Activated CD8-positive, alpha-beta memory T cell treated with anti-CD3 and anti-CD28 coated beads, Interleukin-2, amount 10 ng/mL, durations not matched to agents 7 days and 5 days (primary cell): ENCODE measurements at regions not wholly inside any gene's neighbourhood (a gene's known extent, or its start where the extent isn't known, plus 50 kb on each side); places are given as distances from the start of the nearest gene placed in this dataset.
A peak's percentile ranks its signal among the peaks of the same experiment; 100 is the strongest.

Source experiments
- ATAC-seq: fragments of 150-1000 bp; cut with Tn5 transposase; one replicate; pipeline ENCODE4 v1.10.0; 2021; ENCODE audit warnings: moderate library complexity
- CTCF ChIA-PET: fragments of 350-600 bp; sonication (Branson Sonifier 250); formaldehyde crosslinking; loops from one replicate; lab custom pipeline; 2021; ENCODE audit warnings: antibody characterized with exemption; lab: Charles Lee
- DNase-seq: peaks from one replicate; pipeline ENCODE4 v3.0.0-alpha.2; 2020
- H3K27ac Mint-ChIP-seq: one replicate; pipeline ENCODE4 v1.8.0; 2021; ENCODE audit warnings: mild to moderate bottlenecking, mixed read lengths
- H3K27me3 Mint-ChIP-seq: one replicate; pipeline ENCODE4 v1.8.0; 2021; ENCODE audit warnings: mixed read lengths
- H3K36me3 Mint-ChIP-seq: one replicate; pipeline ENCODE4 v1.8.0; 2021; ENCODE audit warnings: mild to moderate bottlenecking, mixed read lengths
- H3K4me1 Mint-ChIP-seq: one replicate; pipeline ENCODE4 v1.8.0; 2021; ENCODE audit warnings: mixed read lengths
- H3K4me3 Mint-ChIP-seq: one replicate; pipeline ENCODE4 v1.8.0; 2021; ENCODE audit warnings: mild to moderate bottlenecking, moderate library complexity, mixed read lengths
- H3K9me3 Mint-ChIP-seq: one replicate; pipeline ENCODE4 v1.8.0; 2022; ENCODE audit warnings: low read depth, mixed read lengths

- CTCF ChIA-PET, result no interaction called here
- DNase-seq, result no peak
- Mint-ChIP-seq H3K27me3 (peaks cover 34% of the 10 kb centered on the region), H3K36me3 (no peaks in the 10 kb centered on the region), H3K4me1 (no peaks in the 10 kb centered on the region), H3K27ac (no peak overlapping the region), H3K4me3 (no peak overlapping the region), H3K9me3 (no peaks in the 10 kb centered on the region)
- no peak for ATAC-seq
Observed at GRCh38 chr2:60633615-60634014, 80.2 kb upstream of the BCL11A start.

- H3K4me1 Mint-ChIP-seq, result no peaks in the 10 kb centered on the region
- no peak overlapping the region for H3K4me3 Mint-ChIP-seq
- peaks cover 26% of the 10 kb centered on the region for H3K27me3 Mint-ChIP-seq
- CTCF ChIA-PET, result no interaction called here
- no peak overlapping the region for H3K27ac Mint-ChIP-seq
- no peaks in the 10 kb centered on the region for H3K9me3 Mint-ChIP-seq
- DNase-seq, result no peak
- no peaks in the 10 kb centered on the region for H3K36me3 Mint-ChIP-seq
- ATAC-seq, result no peak
Observed at GRCh38 chr2:60634438-60634837, 81.0 kb upstream of the BCL11A start.

- ATAC-seq, result peak; percentile 36
- Mint-ChIP-seq H3K36me3 (no peaks in the 10 kb centered on the region), H3K27me3 (peaks cover 12% of the 10 kb centered on the region), H3K4me1 (no peaks in the 10 kb centered on the region), H3K4me3 (no peak overlapping the region), H3K27ac (no peak overlapping the region), H3K9me3 (no peaks in the 10 kb centered on the region)
- DNase-seq, result no peak
- CTCF ChIA-PET, result interaction anchor here (1.0 to 1.9 kb wide), 3 partner anchors 11 to 81 kb away, joined by 3 to 6 read pairs (median 6); no protein-coding TSS in a partner anchor
Observed at GRCh38 chr2:60641811-60642788, 88.6 kb upstream of the BCL11A start.

GRCh38 chr2:60643747-60644146, 90.3 kb upstream of the BCL11A start:
- CTCF ChIA-PET, result interaction anchor here (0.7 to 1.8 kb wide), 2 partner anchors 14 to 31 kb away, joined by 4 to 9 read pairs; no protein-coding TSS in a partner anchor
- H3K9me3 Mint-ChIP-seq, result no peaks in the 10 kb centered on the region
- DNase-seq (no peak), ATAC-seq (no peak)
- H3K27ac Mint-ChIP-seq, result no peak overlapping the region
- H3K36me3 Mint-ChIP-seq, result no peaks in the 10 kb centered on the region
- H3K27me3 Mint-ChIP-seq, result peaks cover 20% of the 10 kb centered on the region
- H3K4me3 Mint-ChIP-seq, result no peak overlapping the region
- H3K4me1 Mint-ChIP-seq, result no peaks in the 10 kb centered on the region

- DNase-seq (no peak), ATAC-seq (no peak)
- H3K27ac Mint-ChIP-seq, result no peak overlapping the region
- CTCF ChIA-PET, result no interaction called here
- no peaks in the 10 kb centered on the region for H3K9me3 Mint-ChIP-seq
- no peak overlapping the region for H3K4me3 Mint-ChIP-seq
- no peaks in the 10 kb centered on the region for H3K4me1 Mint-ChIP-seq
- H3K36me3 Mint-ChIP-seq, result no peaks in the 10 kb centered on the region
- H3K27me3 Mint-ChIP-seq, result peaks cover 20% of the 10 kb centered on the region
Observed at GRCh38 chr2:60644951-60645350, 91.5 kb upstream of the BCL11A start.

- Mint-ChIP-seq H3K27ac (no peak overlapping the region), H3K36me3 (no peaks in the 10 kb centered on the region), H3K9me3 (no peaks in the 10 kb centered on the region), H3K4me1 (no peaks in the 10 kb centered on the region), H3K27me3 (peaks cover 21% of the 10 kb centered on the region), H3K4me3 (no peak overlapping the region)
- CTCF ChIA-PET, result interaction anchor here (1.1 kb wide), 1 partner anchor 27 kb away, joined by 3 read pairs; no protein-coding TSS in a partner anchor
- ATAC-seq (no peak), DNase-seq (no peak)
Observed at GRCh38 chr2:60648191-60648590, 94.7 kb upstream of the BCL11A start.

GRCh38 chr2:60649721-60650120, 96.3 kb upstream of the BCL11A start:
- Mint-ChIP-seq H3K9me3 (no peaks in the 10 kb centered on the region), H3K36me3 (no peaks in the 10 kb centered on the region), H3K4me1 (no peaks in the 10 kb centered on the region), H3K27me3 (peaks cover 24% of the 10 kb centered on the region), H3K27ac (no peak overlapping the region), H3K4me3 (no peak overlapping the region)
- no peak for DNase-seq
- CTCF ChIA-PET, result interaction anchor here (1.2 kb wide), 1 partner anchor 68 kb away, joined by 3 read pairs; no protein-coding TSS in a partner anchor
- no peak for ATAC-seq

- Mint-ChIP-seq H3K36me3 (no peaks in the 10 kb centered on the region), H3K9me3 (no peaks in the 10 kb centered on the region), H3K27ac (no peak overlapping the region), H3K27me3 (peaks cover 17% of the 10 kb centered on the region), H3K4me3 (no peak overlapping the region), H3K4me1 (no peaks in the 10 kb centered on the region)
- no peak for DNase-seq
- CTCF ChIA-PET, result interaction anchor here (1.1 to 1.6 kb wide), 2 partner anchors 12 to 22 kb away, joined by 3 to 4 read pairs; no protein-coding TSS in a partner anchor
- no peak for ATAC-seq
Observed at GRCh38 chr2:60652832-60653340, 99.4 kb upstream of the BCL11A start.

- ATAC-seq (no peak), DNase-seq (no peak)
- H3K36me3 Mint-ChIP-seq, result no peaks in the 10 kb centered on the region
- no peak overlapping the region for H3K27ac Mint-ChIP-seq
- H3K4me3 Mint-ChIP-seq, result no peak overlapping the region
- H3K27me3 Mint-ChIP-seq, result peaks cover 23% of the 10 kb centered on the region
- H3K4me1 Mint-ChIP-seq, result peaks cover 4% of the 10 kb centered on the region
- no peaks in the 10 kb centered on the region for H3K9me3 Mint-ChIP-seq
- CTCF ChIA-PET, result interaction anchor here (0.9 to 1.6 kb wide), 2 partner anchors 14 to 17 kb away, joined by 4 to 5 read pairs; no protein-coding TSS in a partner anchor
Observed at GRCh38 chr2:60657673-60658072, 98.4 kb upstream of the PAPOLG start.

- Mint-ChIP-seq H3K27me3 (peaks cover 21% of the 10 kb centered on the region), H3K9me3 (no peaks in the 10 kb centered on the region), H3K4me1 (peaks cover 12% of the 10 kb centered on the region), H3K4me3 (no peak overlapping the region), H3K27ac (no peak overlapping the region), H3K36me3 (peaks cover 2% of the 10 kb centered on the region)
- DNase-seq, result no peak
- no peak for ATAC-seq
- CTCF ChIA-PET, result interaction anchor here (1.3 kb wide), 1 partner anchor 15 kb away, joined by 8 read pairs; no protein-coding TSS in a partner anchor
Observed at GRCh38 chr2:60659026-60659425, 97.0 kb upstream of the PAPOLG start.

GRCh38 chr2:60661073-60661738, 94.9 kb upstream of the PAPOLG start:
- Mint-ChIP-seq H3K27ac (no peak overlapping the region), H3K9me3 (no peaks in the 10 kb centered on the region), H3K4me3 (no peak overlapping the region), H3K36me3 (peaks cover 4% of the 10 kb centered on the region), H3K4me1 (peaks cover 12% of the 10 kb centered on the region), H3K27me3 (peaks cover 22% of the 10 kb centered on the region)
- DNase-seq, result no peak
- CTCF ChIA-PET, result no interaction called here
- ATAC-seq, result no peak

- Mint-ChIP-seq H3K27ac (no peak overlapping the region), H3K9me3 (no peaks in the 10 kb centered on the region), H3K4me3 (no peak overlapping the region), H3K36me3 (peaks cover 4% of the 10 kb centered on the region), H3K27me3 (peaks cover 21% of the 10 kb centered on the region), H3K4me1 (peaks cover 12% of the 10 kb centered on the region)
- ATAC-seq (no peak), DNase-seq (no peak)
- CTCF ChIA-PET, result interaction anchor here (1.4 kb wide), 1 partner anchor 12 kb away, joined by 8 read pairs; no protein-coding TSS in a partner anchor
Observed at GRCh38 chr2:60662781-60663180, 93.3 kb upstream of the PAPOLG start.

- DNase-seq (no peak), ATAC-seq (no peak)
- CTCF ChIA-PET, result interaction anchor here (1.1 to 1.3 kb wide), 2 partner anchors 15 to 111 kb away, joined by 3 to 6 read pairs; no protein-coding TSS in a partner anchor
- Mint-ChIP-seq H3K36me3 (no peaks in the 10 kb centered on the region), H3K27ac (no peak overlapping the region), H3K4me3 (no peak overlapping the region), H3K9me3 (no peaks in the 10 kb centered on the region), H3K27me3 (peaks cover 13% of the 10 kb centered on the region), H3K4me1 (peaks cover 7% of the 10 kb centered on the region)
Observed at GRCh38 chr2:60671966-60672365, 84.1 kb upstream of the PAPOLG start.
